ENCODE measurements at regions not wholly inside any gene's neighbourhood (a gene's known extent, or its start where the extent isn't known, plus 50 kb on each side); places are given as distances from the start of the nearest gene placed in this dataset.
A peak's percentile ranks its signal among the peaks of the same experiment; 100 is the strongest.

DNA sequence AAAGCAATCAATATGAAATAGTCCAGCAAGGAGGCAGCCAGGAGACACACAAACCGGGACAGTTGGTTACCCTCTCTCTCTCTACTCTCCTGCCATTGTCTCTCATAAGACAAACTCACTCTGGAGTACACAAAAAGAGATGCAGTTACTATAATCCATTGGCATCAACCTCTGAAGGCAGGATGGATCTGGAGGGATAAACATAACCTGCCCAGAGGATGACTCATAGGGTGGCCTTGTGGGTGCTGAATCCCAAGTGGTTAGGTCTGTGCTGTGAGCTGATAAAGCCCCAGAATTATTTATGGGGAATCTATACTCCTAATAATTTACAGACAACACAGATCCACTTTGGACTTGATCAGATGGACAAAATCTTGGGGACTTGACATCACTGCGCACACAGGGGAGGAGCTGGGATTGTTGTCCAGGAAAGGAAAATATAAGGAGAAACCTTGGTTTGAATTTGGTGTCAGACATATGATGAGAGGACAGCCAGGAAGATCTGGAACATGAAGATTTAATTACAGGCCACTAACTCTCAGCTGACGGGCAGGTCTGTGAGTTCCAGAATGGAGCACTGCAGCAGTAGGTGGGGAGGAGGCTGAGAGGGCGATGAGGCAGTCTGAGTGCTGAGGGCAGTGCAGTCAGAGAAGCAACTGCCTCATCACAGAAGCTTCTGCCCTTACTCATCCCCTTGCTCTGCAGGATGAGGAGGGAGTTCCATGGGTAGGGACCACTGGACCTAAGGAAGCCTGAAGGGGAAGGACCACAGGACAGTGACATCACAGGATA, 113.9 kb upstream of the PRSS58 start:
- H3K4me3 ChIP-seq (ENCODE audit: low read depth, low read length): no peak overlapping the region
- TF ChIP-seq, protein P1, sequence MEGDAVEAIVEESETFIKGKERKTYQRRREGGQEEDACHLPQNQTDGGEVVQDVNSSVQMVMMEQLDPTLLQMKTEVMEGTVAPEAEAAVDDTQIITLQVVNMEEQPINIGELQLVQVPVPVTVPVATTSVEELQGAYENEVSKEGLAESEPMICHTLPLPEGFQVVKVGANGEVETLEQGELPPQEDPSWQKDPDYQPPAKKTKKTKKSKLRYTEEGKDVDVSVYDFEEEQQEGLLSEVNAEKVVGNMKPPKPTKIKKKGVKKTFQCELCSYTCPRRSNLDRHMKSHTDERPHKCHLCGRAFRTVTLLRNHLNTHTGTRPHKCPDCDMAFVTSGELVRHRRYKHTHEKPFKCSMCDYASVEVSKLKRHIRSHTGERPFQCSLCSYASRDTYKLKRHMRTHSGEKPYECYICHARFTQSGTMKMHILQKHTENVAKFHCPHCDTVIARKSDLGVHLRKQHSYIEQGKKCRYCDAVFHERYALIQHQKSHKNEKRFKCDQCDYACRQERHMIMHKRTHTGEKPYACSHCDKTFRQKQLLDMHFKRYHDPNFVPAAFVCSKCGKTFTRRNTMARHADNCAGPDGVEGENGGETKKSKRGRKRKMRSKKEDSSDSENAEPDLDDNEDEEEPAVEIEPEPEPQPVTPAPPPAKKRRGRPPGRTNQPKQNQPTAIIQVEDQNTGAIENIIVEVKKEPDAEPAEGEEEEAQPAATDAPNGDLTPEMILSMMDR (conservative IDR thresholded peaks at IDR 0.05; ENCODE audit: low read depth, low read length): no peak
- no peak for DNase-seq (ENCODE audit: low read depth)

DNA sequence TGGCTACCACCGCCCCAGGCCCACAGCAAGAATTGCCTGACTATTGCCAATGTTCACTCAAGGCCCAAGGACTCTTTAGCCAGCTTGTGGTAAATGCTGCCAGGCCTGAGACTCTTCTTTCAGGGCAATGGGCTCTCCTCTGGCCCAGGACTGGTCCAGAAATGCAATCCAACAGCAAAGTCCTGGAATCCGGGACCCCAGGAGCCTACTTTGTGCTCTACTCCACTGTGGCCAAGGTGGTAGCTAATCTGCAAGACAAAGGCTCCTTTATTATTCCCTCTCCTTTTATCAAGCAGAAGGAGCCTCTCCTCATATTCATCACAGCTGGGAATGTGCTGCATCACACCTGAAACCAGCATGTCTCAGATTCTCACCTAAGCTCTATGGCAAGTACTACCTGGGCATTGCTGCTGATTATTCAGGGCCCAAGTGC, 107.6 kb upstream of the PRSS58 start:
- TF ChIP-seq, protein P1 (conservative IDR thresholded peaks at IDR 0.05; ENCODE audit: low read depth, low read length): no peak
- no peak overlapping the region for H3K4me3 ChIP-seq (ENCODE audit: low read depth, low read length)
- no peak for DNase-seq (ENCODE audit: low read depth)

DNA sequence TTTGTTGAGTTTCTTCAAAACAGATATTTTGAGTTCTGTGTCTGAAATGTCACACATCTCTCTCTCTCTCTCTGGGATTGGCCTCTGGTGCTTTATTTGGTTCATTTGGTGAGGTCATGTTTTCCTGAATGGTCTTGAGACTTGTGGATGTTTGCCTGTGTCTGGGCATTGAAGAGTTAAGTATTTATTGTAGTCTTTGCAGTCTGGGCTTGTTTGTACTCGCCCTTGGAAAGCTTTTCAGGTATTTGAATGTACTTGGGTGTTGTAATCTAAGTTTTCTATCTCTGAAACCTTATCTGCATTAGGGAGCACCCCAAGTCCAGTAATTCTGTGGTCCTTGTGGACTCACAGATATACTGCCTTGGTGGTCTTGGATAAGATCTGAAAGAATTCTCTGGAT, 106.7 kb upstream of the PRSS58 start:
- TF ChIP-seq, protein P1 (conservative IDR thresholded peaks at IDR 0.05; ENCODE audit: low read depth, low read length): no peak

DNA sequence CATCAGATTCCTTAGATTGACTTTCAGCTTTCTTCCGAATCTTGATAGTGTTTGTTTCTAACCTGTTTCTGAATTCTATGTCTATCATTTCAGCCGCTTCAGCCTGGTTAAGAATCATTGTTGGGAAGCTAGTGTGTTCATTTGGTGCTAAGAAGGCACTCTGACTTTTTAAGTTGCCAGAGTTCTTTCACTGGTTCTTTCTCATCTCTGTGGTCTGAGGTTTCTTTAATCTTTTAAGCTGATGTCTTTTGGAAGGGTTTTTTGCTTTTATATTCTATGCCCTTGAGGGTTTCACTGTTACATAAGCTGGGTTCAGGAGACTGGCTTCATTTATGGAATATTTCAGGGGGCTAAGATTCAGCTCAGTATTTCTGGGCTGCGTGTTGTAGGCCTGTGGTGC, 104.5 kb upstream of the PRSS58 start:
- no peak for DNase-seq (ENCODE audit: low read depth)
- TF ChIP-seq, protein P1 (conservative IDR thresholded peaks at IDR 0.05; ENCODE audit: low read depth, low read length): no peak
- no peak overlapping the region for H3K4me3 ChIP-seq (ENCODE audit: low read depth, low read length)

More for the DNA sequence above, 106.7 kb upstream of the PRSS58 start:
- no peak for DNase-seq (ENCODE audit: low read depth)
- no peak overlapping the region for H3K4me3 ChIP-seq (ENCODE audit: low read depth, low read length)

DNA sequence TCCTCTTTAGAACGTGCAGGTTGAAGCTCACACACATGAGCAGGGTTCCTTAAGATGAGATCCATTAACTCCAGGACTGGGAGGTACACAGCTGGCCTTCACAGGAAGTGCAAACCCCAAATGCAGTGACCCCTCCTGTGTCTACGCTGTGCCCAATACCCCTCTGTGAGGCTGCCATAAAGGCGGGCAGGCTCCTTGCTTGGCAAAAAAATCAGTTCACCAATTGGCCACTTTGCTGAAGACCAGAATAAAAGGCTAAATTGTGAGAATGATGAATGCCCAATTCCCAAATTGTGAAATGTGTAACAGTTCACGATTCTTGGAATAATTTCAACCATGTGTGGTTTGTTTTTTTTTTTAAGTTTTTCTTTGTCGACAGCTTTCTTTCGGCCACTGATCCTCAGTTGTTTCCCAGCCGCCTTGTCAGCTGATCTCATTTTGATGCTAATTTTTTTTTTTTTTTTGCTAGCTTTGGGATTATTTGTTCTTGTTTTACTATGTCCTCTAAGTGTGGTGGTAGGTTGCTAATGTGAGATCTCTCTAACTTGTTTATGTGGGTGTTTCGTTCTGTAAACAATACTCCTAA, 101.9 kb upstream of the PRSS58 start:
- TF ChIP-seq, protein P1 (conservative IDR thresholded peaks at IDR 0.05; ENCODE audit: low read depth, low read length): no peak
- H3K4me3 ChIP-seq (ENCODE audit: low read depth, low read length): no peak overlapping the region
- DNase-seq (ENCODE audit: low read depth): no peak

DNA sequence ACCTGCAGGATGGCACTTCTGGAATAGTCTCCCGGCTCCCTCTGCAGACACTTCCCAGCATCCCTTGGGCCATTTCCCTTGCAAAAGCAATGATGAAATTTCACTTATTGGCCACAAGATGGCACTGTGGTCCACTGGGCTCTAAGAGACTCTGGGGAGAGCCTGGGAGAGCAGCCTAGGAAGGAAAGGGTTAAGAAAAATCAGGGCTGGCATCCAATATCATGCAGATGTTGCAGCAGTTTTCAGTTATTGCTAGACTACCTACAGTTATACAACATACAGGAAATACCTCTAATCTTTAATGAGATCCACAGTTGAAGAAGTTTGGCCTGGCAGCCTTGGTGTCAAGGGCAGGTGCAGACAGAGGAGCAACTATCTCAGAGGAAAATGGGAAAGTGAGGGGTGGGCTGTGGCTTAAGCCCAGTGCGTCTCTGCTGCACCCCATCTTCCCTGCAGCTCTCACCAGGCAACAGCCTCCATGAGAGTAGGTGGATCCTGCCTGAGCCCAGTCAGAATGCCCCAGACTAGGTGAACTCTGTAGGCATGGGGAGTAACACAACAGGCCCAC, 100.2 kb upstream of the PRSS58 start:
- DNase-seq (ENCODE audit: low read depth): no peak
- TF ChIP-seq, protein P1 (conservative IDR thresholded peaks at IDR 0.05; ENCODE audit: low read depth, low read length): peak; percentile 96
- no peak overlapping the region for H3K4me3 ChIP-seq (ENCODE audit: low read depth, low read length)
